EH (cell line): ENCODE measurements at regions not wholly inside any gene's neighbourhood (a gene's known extent, or its start where the extent isn't known, plus 50 kb on each side); places are given as distances from the start of the nearest gene placed in this dataset.
A peak's percentile ranks its signal among the peaks of the same experiment; 100 is the strongest.

ENCODE experiments used
- DNase-seq: peaks from one replicate; pipeline ENCODE4 v3.0.0-alpha.2; 2015; ENCODE audit warnings: low read depth

DNA sequence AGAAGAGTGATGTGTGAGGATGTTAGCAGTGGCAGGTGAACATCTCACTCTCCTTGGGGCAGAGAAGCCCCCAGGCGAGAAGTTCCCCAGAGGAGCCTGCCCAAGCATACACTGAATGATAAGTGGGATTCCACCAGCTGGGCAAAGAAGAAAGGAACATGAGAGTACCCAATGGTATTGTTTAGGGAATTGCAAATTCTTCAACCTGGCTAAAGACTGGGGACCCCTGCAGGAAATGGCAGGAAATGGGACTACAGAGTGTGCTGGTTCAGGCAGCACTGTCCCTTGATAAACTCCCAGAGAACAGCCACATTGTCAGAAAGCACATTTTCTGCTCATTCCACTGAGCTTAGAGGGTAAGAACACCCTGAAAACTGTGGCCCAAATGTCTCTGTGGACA, 121.3 kb downstream of the RPS29 start:
- no peak for DNase-seq

DNA sequence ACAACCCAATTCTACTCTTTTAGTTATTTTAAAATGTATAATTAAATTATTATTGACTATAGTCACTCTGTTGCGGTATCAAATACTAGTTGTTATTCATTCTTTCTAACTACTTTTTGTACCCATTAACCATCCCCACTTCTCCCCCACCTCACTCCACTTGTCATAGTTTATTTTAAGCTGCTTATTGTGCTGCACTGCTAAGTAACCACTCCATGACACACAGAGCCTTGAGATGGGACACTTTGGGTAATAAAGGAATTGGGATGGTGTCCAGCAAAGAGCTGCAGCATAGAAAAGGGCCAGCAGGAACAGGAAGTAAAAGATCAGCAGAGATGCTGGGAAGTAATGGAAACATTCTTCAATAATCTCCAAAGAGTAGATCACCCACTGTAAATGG, 123.0 kb downstream of the RPS29 start:
- no peak for DNase-seq

DNA sequence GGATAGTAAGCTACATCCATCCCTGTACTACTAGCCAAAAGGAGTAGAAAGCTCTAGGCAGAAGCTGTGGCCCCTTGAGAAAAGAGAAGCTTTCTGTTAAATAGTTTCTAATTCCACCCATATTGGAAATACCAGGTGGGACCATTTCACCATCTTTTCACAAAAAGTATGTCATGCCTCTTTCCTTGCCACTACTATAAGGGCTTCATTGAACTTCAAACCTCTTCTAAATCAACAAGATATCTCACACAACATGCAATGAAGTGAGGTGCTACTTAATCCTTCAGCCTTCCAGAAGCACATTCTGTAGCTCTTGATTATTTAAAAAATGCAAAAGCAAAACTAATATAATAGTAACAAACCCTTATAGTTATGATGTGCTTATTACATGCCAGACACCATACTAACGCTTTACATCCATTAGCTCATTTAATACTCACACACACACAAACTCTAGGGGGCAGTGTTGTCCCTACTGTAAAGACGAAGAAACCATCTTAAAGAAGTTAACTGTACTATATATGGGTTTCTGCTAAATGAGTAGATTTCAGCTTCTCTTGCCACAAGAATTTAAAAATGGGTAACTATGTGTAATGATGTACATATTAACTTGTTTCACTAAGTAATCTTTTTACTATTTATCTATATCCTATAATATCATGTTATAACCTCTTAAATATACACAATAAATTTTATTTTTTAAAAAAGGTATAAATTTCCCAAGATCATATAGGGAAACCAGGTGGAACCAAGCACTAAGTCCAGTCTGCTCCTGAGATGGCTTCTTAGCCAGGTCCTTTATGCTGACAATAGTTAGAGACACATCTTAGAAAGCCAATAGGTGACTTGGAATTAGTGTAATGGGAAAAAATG, 124.4 kb downstream of the RPS29 start:
- peak; percentile 74 for DNase-seq

DNA sequence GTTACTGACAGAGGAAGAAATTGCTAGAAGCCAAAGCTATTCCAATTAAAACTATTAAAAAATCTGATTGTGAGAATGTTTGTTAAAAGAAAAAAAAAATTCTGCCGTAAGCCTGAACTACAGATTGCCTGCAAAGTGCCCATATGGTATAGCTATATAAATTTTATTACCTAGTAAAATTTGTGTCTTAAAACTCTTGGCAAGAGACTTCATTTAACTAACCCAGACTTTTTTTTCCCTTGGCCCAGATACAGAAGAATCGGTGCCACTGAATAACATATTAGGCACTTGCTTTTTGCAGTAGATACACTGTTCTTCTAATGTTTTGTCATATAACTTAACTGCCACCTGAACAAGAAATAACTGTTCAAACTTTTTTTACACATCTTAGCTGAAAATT, 125.5 kb downstream of the RPS29 start:
- DNase-seq, result no peak

DNA sequence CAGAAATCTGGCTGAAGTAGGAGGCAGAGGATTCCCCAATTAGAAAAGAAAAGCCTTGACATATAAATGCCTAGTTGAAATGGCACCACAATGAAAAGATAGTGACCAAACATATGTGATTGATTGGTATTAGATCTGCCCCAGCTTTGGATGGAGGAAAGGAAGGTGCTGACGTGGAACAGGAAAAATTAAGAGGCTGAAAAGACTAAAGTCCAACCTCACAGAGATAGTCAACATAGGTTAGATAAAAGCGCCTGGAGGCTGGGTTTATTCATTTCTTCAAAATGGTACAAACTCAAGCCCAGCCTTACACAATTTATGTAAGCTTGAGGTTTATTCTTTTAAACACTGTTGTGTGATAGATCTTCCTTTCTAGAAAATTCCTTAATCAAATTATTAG, 129.6 kb downstream of the RPS29 start:
- no peak for DNase-seq

DNA sequence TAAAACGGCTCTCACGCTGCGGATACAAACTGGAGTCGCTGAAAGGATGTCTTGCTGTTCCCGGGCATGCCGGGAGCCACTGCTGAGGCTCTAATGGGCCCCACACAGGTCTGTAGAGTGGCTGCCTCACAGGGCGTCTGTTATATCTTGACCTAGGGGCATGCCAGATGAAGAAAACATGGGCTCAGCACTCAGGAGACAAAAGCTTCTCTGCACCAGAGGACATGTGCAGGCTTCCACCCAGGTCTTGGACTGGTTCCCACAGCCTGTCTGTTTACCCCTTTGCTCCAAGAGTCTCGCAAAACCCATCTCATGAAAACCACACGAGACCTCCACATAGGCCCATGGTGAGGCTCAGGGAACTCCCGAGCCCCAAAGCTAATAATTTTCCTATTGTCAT, 134.2 kb downstream of the RPS29 start:
- DNase-seq, result no peak

DNA sequence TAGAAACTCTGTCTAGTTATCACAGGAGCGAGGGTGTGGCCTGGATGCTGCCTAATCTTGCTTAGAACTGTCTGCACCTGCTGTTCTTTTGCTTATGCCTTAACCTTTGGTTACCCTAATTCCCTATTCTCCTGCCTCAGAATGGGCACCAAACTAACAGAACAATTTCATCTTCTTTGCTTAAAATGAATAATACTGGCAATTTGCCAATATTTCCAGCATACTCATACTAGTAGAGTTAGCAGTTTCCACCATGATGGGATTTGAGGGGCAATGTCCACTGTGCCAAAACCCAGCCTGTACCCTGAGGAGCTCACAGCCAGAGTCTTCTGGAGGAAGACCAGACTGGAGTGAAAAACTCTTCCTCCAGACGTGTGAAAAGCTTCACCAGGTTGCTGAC, 136.4 kb downstream of the RPS29 start:
- no peak for DNase-seq

DNA sequence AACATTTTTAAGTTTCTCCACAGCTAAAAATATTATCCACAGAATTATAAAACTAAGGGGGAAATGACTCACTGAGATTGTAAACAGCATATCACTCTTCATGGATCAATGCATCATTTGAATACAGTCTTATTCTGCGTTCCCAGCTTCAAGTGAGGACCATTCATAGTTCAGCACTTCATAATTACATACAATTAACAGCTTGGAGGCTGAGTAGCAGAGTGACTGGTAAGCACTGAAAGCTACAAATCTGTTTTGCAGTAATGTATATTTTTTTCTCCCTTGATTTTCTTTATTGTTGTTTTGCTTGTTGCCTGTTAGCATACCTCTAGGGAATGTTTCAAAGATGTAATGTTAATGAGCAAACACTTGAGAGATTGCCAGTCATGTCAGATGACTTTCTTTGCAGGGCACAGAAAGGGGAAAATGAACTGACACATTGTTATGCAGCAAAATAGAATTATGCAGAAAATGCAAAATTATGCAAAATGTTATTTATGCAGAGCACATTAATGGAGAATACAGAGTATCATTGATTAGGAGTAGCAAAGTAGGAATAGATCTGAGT, 138.6 kb downstream of the RPS29 start:
- no peak for DNase-seq

DNA sequence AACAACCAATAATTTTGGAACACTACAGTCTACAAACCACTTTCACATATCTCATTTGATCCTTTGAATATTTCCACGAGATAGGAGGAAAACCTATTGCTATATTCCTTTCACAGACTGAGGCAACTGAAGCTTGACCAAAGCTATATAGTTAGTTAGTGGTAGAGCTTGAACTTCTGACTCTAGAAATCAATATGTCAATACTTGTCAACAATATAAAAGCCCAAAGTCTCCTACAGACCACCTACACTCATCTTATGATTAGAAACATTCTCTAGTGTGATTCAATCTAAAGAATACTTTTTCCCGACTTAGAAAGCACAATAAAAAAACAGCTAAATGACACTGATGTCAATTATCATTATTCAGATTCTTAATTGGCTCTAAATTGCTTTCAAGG, 139.4 kb downstream of the RPS29 start:
- DNase-seq, result no peak

DNA sequence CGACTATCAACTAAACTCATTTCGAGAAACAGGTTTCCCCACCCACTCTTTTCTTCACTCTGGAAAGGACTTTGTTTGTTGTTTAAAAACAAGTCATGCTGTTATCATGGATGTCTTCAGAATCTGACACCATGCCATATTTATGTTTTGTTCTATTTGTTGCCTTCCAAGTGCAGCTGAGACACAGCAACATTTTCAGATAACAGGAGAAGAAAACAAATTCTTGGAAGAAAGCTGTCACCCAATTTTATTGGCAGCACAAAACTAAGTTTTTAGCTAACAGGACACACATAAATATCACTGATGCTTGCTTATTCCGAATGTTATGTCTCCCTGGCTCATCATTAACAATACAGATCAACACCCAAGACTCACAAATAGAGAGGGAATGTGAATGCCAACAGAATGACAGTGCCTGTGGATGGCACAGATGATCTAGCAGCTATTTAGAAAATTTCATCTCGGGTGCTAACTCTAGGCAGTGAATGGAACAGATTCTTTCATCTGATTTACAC, 147.9 kb downstream of the RPS29 start:
- no peak for DNase-seq

DNA sequence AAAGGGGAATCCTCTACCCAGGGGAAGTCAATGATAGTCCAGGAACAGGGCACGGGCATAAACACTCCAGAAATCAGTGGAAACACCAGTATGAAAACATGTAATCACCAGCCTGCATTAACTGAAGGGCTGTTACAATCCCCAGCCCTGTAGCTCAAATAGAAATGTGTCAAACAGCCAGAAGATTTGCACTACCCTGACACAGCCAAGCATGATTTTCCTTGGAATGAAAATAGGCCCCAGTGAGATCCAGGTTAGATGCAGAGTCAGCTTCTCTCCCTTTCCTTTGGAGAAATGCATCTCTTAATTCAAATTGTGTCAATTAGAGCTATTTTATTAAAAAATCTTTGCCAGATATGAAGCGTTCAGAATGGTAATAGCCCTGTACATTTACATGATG, 158.1 kb downstream of the RPS29 start:
- no peak for DNase-seq

DNA sequence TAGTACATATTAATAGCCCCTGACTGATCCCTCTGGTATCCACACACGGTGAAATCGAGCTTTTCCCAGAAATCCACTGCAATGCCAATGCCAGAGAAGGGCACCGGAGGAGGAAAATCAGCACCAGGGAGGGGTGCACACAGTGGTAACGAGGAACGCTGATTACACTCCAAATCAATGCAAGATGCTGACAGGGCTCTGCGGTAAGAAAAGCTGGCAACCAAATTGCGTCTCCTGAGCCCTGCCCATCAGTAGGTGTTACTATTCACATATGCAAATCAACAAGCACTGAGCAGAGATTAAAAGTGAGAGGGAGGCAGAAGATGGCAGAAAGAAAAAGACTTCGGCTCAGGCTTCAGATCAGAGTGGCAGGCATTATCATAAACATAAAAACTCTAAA, 159.1 kb downstream of the RPS29 start:
- no peak for DNase-seq

DNA sequence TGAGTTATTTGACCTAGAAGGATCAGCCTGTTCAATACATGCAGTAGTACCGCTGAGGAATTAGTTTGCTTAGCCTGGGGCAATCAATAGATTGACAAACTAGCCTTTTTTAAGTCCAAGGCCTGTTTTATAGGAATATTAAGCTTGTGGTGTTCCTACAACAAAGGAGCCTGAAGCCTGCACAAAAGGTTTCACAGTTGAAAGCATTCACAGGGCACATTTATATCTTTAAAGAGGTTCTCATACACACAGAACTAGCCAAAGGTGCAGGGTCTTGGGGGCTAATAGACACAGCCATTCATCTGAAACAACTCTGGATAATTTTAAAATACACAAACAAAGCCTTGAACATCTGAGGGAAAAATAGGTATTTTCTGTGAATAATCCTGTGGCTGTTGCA, 160.3 kb downstream of the RPS29 start:
- DNase-seq, result no peak

DNA sequence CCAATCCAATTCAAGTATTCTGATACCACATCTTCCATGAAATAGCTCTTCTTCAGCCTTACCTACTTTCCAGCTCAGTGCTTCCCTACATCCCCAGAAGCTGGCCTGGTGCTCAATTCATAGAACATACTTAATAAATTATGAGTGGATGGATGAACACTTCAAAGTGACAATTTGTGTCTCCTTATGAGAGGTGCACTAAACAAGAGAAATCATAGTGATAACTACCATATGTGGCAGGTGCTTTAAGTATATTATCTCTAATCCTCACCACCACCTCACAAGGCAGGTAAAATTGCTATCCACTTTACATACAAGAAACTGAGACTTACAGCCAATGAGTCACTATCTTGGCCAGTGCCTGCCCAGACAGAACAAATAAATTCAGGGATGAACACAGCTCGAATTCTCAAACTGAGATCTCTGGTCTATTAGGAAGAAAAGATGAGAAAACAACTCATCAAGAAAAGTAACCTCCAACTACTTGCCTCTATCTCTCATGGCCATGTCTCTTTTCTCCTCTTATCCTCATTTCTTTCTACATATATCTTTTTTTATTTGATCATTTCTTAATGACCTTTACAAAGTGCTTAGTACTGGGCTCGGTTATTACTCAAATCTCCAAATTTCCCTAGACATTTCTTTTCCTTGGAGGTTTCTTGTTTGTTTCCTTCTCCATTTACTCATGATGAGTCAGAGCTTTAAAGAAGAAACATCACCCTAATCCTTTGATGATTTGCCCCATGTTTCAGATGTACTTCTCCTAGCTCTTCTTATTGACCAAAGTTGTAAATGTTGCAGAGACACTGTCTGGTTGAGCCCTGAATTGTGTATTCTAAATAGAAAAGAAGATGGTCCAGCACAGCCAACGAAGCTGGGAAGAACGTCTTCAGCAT, 161.5 kb downstream of the RPS29 start:
- DNase-seq, result no peak

DNA sequence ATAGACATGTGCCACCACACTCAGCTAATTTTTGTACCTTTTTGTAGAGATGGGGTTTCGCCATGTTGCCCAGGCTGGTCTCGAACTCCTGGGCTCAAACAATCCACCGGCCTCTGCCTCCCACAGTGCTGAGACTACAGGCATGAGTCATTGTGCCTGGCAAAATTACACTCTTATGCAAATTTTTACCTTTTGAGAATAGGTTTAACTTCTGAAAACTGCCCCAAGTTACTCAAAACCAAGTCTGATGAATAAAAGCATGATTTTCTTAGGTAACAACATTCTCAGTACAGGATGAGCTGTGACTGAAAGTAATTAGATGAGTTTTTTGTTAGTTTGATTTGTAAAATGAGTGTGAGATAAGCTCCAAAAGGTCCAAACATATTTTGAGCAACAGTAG, 166.0 kb downstream of the RPS29 start:
- DNase-seq, result no peak

DNA sequence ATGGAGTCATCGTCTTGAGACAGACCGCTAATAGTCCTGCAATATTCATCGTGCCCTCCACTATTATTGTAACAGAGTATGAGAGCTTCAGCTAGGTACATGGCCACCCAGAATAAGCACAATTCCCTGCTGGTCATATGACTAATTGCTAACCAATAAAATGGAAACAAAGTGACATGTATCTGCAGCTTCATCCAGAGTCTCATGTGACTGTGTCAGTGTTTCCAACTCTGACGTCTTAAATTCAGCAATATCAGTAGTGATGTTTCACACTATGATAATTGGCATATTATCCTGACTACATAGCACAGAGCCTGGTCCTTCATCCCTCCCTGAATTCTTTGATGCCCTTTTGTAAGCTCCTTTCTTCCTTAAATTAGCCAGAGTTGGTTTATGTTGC, 167.4 kb downstream of the RPS29 start:
- DNase-seq, result no peak

DNA sequence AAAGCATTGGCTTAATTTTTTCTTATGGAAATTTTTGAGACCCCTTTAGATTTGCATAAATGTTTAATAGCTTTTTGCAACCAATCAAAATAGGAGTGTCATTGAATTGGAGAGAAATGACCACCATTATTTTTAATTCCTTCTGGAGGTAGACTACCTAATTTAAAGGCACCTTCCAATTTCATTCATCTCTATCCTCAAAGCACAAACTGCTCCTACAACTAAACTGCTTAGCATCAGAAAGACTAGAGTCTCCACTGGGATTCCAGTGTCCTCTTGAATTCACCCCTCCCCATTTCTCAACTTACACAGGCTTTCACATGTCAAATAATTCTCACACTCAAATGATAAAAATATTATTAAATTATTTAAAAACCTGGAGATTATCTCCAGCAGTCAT, 168.4 kb downstream of the RPS29 start:
- DNase-seq, result no peak

DNA sequence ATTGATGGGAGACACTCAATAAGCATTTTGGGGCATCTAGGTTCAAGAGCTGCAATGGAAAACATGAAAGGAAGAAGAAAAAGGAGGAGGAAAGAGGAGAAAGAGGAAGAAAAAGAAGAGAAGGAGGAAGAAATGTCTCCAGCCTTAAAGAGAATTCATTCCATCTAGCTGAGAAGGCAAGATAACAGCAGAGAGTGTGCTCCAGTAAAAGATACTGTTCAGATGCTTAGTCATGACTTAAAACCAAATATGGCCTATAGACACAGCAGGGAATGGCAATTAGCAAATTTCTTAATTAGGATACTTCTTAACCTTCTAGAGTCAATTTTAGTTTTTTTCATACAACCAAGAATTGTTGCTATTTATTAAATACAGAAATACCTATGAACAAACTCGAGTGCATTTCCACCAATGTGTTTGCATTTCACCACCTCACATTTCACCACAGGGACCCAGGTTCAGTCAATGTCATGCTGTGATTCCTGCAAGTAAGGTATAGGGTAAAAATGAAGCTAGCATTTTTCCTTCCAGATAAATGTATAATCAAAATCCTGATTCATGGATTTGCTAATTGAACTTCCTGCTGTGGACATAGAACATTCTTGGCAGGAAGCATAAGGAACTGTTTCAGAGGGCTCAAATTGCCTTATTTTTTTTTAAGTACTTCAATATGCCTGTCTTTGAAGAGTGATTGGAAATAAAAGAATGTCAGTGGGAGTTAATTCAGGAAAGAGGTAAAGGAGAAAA, 177.8 kb downstream of the RPS29 start:
- no peak for DNase-seq

DNA sequence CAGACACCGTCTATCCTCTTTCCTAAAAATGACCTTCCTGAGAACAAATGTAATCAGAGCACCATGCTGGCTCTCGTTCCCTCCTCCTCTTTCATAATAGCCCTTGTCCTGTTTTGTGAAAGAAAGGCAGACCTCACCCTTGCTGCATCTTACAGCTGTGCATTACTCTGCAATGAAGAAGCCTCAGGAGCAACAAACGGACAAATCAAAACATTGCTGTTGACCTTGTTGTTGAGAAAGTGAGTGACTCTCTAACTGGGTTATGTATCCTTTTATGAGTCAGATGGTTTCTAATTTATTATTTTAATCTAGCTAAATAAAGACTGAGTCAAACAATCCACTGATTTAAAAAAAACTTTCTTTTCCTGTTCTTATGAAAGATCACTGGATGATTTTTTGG, 180.9 kb downstream of the RPS29 start:
- DNase-seq, result peak; percentile 34

DNA sequence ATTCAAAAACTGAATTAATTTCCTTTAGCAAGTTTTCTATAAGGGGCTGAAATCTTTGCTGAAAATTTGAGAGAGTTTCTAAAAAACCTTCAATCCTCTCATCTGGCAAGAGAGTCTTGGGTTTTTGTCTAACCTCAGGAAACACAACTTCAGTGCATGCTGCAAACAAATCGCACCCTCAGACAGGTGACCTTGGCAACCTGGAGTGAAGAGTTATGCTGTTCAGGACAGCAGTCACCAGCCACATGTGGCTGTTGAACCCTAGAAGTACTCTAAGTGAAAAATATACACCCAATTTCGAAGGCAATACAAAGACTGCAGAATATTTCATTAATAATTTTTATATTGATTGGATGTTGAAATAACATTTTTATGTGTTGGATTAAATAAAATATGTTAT, 184.8 kb downstream of the RPS29 start:
- DNase-seq, result no peak

DNA sequence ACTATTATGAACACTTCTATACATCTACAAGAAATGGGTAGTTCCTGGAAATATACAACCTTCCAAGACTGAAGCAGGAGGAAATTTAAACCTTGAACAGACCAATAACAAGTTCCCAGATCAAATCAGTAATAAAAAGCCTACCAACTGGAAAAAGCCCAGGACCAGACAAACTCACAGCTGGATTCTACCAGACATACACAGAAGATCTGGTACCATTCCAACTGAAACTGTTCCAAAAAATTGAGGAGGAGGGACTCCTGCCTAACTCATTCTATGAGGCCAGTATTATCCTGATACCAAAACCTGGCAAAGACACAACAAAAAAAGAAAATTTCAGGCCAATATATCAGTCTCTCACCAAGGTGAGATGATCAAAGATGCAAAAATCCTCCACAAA, 189.4 kb downstream of the RPS29 start:
- no peak for DNase-seq

DNA sequence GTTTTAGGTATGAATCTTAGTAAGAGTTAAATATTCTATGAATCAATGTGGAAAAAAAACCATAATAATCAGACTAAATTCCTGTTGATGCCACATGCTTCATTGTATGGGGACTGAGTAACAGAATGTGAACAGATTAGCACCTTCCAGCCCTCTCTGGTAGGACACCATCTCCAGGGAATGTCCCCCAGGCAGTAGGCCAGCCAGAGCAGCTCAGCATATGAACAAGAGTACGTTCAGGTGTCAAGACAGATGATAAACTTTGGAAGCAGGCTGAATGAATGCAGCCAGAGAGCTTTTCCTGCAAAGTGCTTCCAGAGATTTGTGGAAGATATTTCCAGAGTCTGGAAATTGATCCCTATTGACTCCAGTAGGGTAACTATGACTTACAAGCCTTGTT, 204.4 kb downstream of the RPS29 start:
- DNase-seq, result no peak
